Osteocyte (in vitro differentiated cells): ENCODE measurements at regions not wholly inside any gene's neighbourhood (a gene's known extent, or its start where the extent isn't known, plus 50 kb on each side); places are given as distances from the start of the nearest gene placed in this dataset.

Source experiments
- DNase-seq: peaks from one replicate; pipeline ENCODE4 v3.0.0; 2021; ENCODE audit warnings: mixed read lengths; ENCODE audit not compliant: unreplicated experiment; ENCODE audit errors: extremely low spot score
- H3K27ac Mint-ChIP-seq: one replicate; pipeline ENCODE4 v1.8.0; 2021; ENCODE audit warnings: mild to moderate bottlenecking, mixed read lengths; ENCODE audit not compliant: unreplicated experiment
- H3K27me3 Mint-ChIP-seq: one replicate; pipeline ENCODE4 v1.8.0; 2021; ENCODE audit warnings: mixed read lengths; ENCODE audit not compliant: unreplicated experiment
- H3K36me3 Mint-ChIP-seq: one replicate; pipeline ENCODE4 v1.8.0; 2021; ENCODE audit warnings: mixed read lengths; ENCODE audit not compliant: unreplicated experiment
- H3K4me1 Mint-ChIP-seq: one replicate; pipeline ENCODE4 v1.8.0; 2021; ENCODE audit warnings: mixed read lengths; ENCODE audit not compliant: unreplicated experiment
- H3K4me3 Mint-ChIP-seq: one replicate; pipeline ENCODE4 v1.8.0; 2021; ENCODE audit warnings: mild to moderate bottlenecking, moderate library complexity, mixed read lengths; ENCODE audit not compliant: unreplicated experiment
- H3K9me3 Mint-ChIP-seq: one replicate; pipeline ENCODE4 v1.8.0; 2021; ENCODE audit warnings: mixed read lengths; ENCODE audit not compliant: unreplicated experiment
- TF ChIP-seq, protein P1 (sequence below): fragments of 200-600 bp; sonication (generic); IDR thresholded peaks from 2 replicates; pipeline ENCODE4 v1.5.0; 2021; ENCODE audit warnings: antibody characterized with exemption, mild to moderate bottlenecking, moderate library complexity

DNA sequence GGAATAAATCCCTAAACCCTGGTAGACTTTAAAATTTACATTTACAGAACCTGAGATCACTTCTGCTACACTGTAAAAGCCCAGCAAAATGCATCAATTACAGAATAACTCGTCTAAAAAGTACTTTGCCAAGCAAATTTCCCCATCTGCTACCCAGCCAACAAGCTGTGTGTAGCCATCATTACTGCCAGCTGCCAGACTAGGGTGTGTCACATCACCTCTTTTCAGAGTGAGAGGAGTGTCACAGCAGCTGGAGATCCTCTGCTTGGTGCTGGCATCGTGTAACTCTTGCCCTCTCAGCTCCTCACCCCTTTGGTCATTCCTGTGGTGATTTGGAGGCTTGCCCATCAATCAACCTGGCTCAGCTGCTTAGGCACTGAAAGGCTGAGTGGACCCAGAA, 340.4 kb upstream of the MMADHC start:
- no peaks in the 10 kb centered on the region for H3K36me3 Mint-ChIP-seq
- no peak for DNase-seq
- no peak overlapping the region for H3K27ac Mint-ChIP-seq
- no peaks in the 10 kb centered on the region for H3K9me3 Mint-ChIP-seq
- no peak overlapping the region for H3K4me3 Mint-ChIP-seq
- peaks cover 12% of the 10 kb centered on the region for H3K4me1 Mint-ChIP-seq
- TF ChIP-seq, protein P1, sequence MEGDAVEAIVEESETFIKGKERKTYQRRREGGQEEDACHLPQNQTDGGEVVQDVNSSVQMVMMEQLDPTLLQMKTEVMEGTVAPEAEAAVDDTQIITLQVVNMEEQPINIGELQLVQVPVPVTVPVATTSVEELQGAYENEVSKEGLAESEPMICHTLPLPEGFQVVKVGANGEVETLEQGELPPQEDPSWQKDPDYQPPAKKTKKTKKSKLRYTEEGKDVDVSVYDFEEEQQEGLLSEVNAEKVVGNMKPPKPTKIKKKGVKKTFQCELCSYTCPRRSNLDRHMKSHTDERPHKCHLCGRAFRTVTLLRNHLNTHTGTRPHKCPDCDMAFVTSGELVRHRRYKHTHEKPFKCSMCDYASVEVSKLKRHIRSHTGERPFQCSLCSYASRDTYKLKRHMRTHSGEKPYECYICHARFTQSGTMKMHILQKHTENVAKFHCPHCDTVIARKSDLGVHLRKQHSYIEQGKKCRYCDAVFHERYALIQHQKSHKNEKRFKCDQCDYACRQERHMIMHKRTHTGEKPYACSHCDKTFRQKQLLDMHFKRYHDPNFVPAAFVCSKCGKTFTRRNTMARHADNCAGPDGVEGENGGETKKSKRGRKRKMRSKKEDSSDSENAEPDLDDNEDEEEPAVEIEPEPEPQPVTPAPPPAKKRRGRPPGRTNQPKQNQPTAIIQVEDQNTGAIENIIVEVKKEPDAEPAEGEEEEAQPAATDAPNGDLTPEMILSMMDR, result no peak
- H3K27me3 Mint-ChIP-seq, result no peaks in the 10 kb centered on the region

- TF ChIP-seq, protein P1, result no peak
- Mint-ChIP-seq H3K27ac (no peak overlapping the region), H3K36me3 (no peaks in the 10 kb centered on the region), H3K9me3 (peaks cover 6% of the 10 kb centered on the region), H3K4me3 (no peak overlapping the region), H3K27me3 (no peaks in the 10 kb centered on the region), H3K4me1 (peaks cover 12% of the 10 kb centered on the region)
- DNase-seq, result no peak
Observed at GRCh38 chr2:149926149-149926548, 338.6 kb upstream of the MMADHC start.

- peaks cover 17% of the 10 kb centered on the region for H3K9me3 Mint-ChIP-seq
- TF ChIP-seq, protein P1, result no peak
- no peak overlapping the region for H3K4me3 Mint-ChIP-seq
- no peak for DNase-seq
- H3K36me3 Mint-ChIP-seq, result peaks cover 9% of the 10 kb centered on the region
- H3K27ac Mint-ChIP-seq, result no peak overlapping the region
- H3K4me1 Mint-ChIP-seq, result peaks cover 12% of the 10 kb centered on the region
- H3K27me3 Mint-ChIP-seq, result no peaks in the 10 kb centered on the region
Observed at GRCh38 chr2:149924549-149925213, 337.1 kb upstream of the MMADHC start.

GRCh38 chr2:149924028-149924427, 336.5 kb upstream of the MMADHC start:
- TF ChIP-seq, protein P1, result no peak
- Mint-ChIP-seq H3K4me3 (no peak overlapping the region), H3K4me1 (peaks cover 12% of the 10 kb centered on the region), H3K27me3 (no peaks in the 10 kb centered on the region), H3K27ac (no peak overlapping the region), H3K9me3 (peaks cover 23% of the 10 kb centered on the region), H3K36me3 (peaks cover 13% of the 10 kb centered on the region)
- DNase-seq, result no peak

- TF ChIP-seq, protein P1, result no peak
- Mint-ChIP-seq H3K9me3 (peaks cover 37% of the 10 kb centered on the region), H3K27ac (no peak overlapping the region), H3K4me1 (peaks cover 12% of the 10 kb centered on the region), H3K27me3 (no peaks in the 10 kb centered on the region), H3K36me3 (peaks cover 13% of the 10 kb centered on the region), H3K4me3 (no peak overlapping the region)
- no peak for DNase-seq
Observed at GRCh38 chr2:149921911-149922616, 334.5 kb upstream of the MMADHC start.
